K562 (cell line): ENCODE measurements at regions not wholly inside any gene's neighbourhood (a gene's known extent, or its start where the extent isn't known, plus 50 kb on each side); places are given as distances from the start of the nearest gene placed in this dataset.

Experiments used
- ATAC-seq: fragments of 200-7000 bp; cut with Tn5 transposase; 3 replicates; pipeline ENCODE4 v1.9.1; 2020; ENCODE audit warnings: moderate library complexity
- BruUV-seq: library from RNA; stranded (reverse); fragments of 400-500 nt; replicated peaks from 2 replicates; lab custom pipeline; 2021; lab: Mats Ljungman, UMichigan
- CTCF ChIA-PET: fragments of 300-600 bp; formaldehyde crosslinking; extraction: SDS; loops from one replicate; lab custom pipeline; 2021; ENCODE audit warnings: low intra/inter-chr PET ratio; lab: Yijun Ruan, JAX
- POLR2A ChIA-PET: fragments of 300-600, 350-650 bp; sonication (Branson Sonifier 250); formaldehyde crosslinking; extraction: SDS; loops from one replicate; lab custom pipeline; 2021; ENCODE audit warnings: antibody characterized with exemption, inconsistent platforms; lab: Yijun Ruan, JAX
- DNase-seq, 4 experiments: peaks; one replicate each; pipeline versions ENCODE4 v3.0.0 to v3.0.0-alpha.2; 2011 to 2018; ENCODE audit warnings: low spot score in 3 of 4, mixed read lengths in 3 of 4; ENCODE audit errors: extremely low read depth in 1 of 4
- FAIRE-seq: peaks from 2 replicates; lab custom pipeline; 2011; peaks lifted over from hg19 to GRCh38; lab: Jason Lieb, UNC
- H2AFZ ChIP-seq: 2 replicates; pipeline ENCODE4 v1.6.0; 2011; ENCODE audit warnings: low read depth, low read length, control low read depth, inconsistent platforms
- H3K27ac ChIP-seq: fragments of 200-600 bp; 3 replicates; pipeline ENCODE4 v1.8.0; 2011; ENCODE audit warnings: low read depth, mild to moderate bottlenecking, control low read depth, inconsistent platforms, low read length, moderate library complexity, mixed read lengths; ENCODE audit errors: extremely low read depth
- H3K27me3 ChIP-seq, 2 experiments: fragments of 300-600 bp in 1 of 2; 2 replicates in 1 of 2; 3 replicates in 1 of 2; pipeline versions ENCODE4 v1.6.0 to v1.8.0; 2011; ENCODE audit warnings: inconsistent platforms in 2 of 2, low read length in 2 of 2, mild to moderate bottlenecking in 1 of 2, mixed read lengths in 1 of 2, moderate library complexity in 1 of 2; ENCODE audit not compliant: control insufficient read depth in 2 of 2, insufficient read depth in 2 of 2
- H3K36me3 ChIP-seq: fragments of 300-600 bp; 3 replicates; pipeline ENCODE4 v1.8.0; 2011; ENCODE audit warnings: mild to moderate bottlenecking, low read length, inconsistent platforms; ENCODE audit not compliant: control insufficient read depth, insufficient read depth
- H3K4me1 ChIP-seq, 2 experiments: fragments of 200-600 bp in 1 of 2; replicated peaks in 1 of 2; 2 replicates in 1 of 2; 3 replicates in 1 of 2; pipeline versions ENCODE4 v1.5.1 to v1.8.0; 2011; ENCODE audit warnings: inconsistent platforms in 2 of 2, low read length in 2 of 2, mild to moderate bottlenecking in 1 of 2, mixed read lengths in 1 of 2, moderate library complexity in 1 of 2; ENCODE audit not compliant: control insufficient read depth in 2 of 2, insufficient read depth in 2 of 2
- H3K4me2 ChIP-seq: 2 replicates; pipeline ENCODE4 v1.6.1; 2011; ENCODE audit warnings: low read length, control low read depth, inconsistent platforms, mixed read lengths; ENCODE audit not compliant: insufficient read depth
- H3K4me3 ChIP-seq: fragments of 200-600 bp; sonication (generic), shearing (Covaris generic); 2 replicates; pipeline ENCODE4 v1.5.1; 2016; ENCODE audit warnings: control low read depth, inconsistent platforms
- H3K79me2 ChIP-seq: fragments of 200-600 bp; 3 replicates; pipeline ENCODE4 v1.8.0; 2011; ENCODE audit warnings: low read length, inconsistent platforms; ENCODE audit not compliant: control insufficient read depth, insufficient read depth
- H3K9ac ChIP-seq, 2 experiments: 2 replicates each; pipeline versions ENCODE4 v1.6.0 to v1.6.1; 2011; ENCODE audit warnings: low read depth in 2 of 2, low read length in 2 of 2, control low read depth in 1 of 2, inconsistent platforms in 1 of 2, mild to moderate bottlenecking in 1 of 2, mixed read lengths in 1 of 2; ENCODE audit not compliant: insufficient read depth in 1 of 2
- H3K9me1 ChIP-seq: one replicate; pipeline ENCODE4 v1.6.0; 2011; ENCODE audit warnings: inconsistent platforms, mild to moderate bottlenecking, low read length, moderate library complexity; ENCODE audit not compliant: control insufficient read depth, insufficient read depth
- H3K9me3 ChIP-seq: replicated peaks from 2 replicates; pipeline ENCODE4 v1.5.1; 2011; ENCODE audit warnings: low read depth, low read length, inconsistent platforms; ENCODE audit not compliant: control insufficient read depth, insufficient read depth
- H4K20me1 ChIP-seq: replicated peaks from 2 replicates; pipeline ENCODE4 v1.6.1; 2011; ENCODE audit warnings: low read length, inconsistent platforms, mixed read lengths; ENCODE audit not compliant: control insufficient read depth, insufficient read depth
- ARID3B ChIP-seq: fragments of 250-450 bp; sonication (Bioruptor Pico); IDR thresholded peaks from 2 replicates; pipeline ENCODE4 v1.4.0; 2020; ENCODE audit warnings: borderline replicate concordance
- ETS1 ChIP-seq: conservative IDR thresholded peaks from 2 replicates; pipeline ENCODE4 v1.6.1; 2011; ENCODE audit warnings: low read depth, mild to moderate bottlenecking, low read length; ENCODE audit not compliant: control insufficient read depth
- FIP1L1 ChIP-seq: fragments of 200-400 bp; formaldehyde crosslinking; IDR thresholded peaks from 2 replicates; pipeline ENCODE4 v1.6.1; 2018; ENCODE audit warnings: mild to moderate bottlenecking, low read depth, low read length; ENCODE audit not compliant: poor library complexity, severe bottlenecking
- HLTF ChIP-seq: fragments of 450-650 bp; IDR thresholded peaks from 2 replicates; pipeline ENCODE4 v1.6.1; 2016
- HNRNPL ChIP-seq: fragments of 200-400 bp; formaldehyde crosslinking; IDR thresholded peaks from 2 replicates; pipeline ENCODE4 v1.6.1; 2017; ENCODE audit warnings: low read depth, mild to moderate bottlenecking, low read length
- MTF1 ChIP-seq: fragments of 250-450 bp; sonication (Bioruptor Pico); IDR thresholded peaks from 2 replicates; pipeline ENCODE4 v1.9.0; 2021; ENCODE audit warnings: moderate library complexity, mild to moderate bottlenecking, inconsistent platforms, borderline replicate concordance
- PTRF ChIP-seq: fragments of 450-650 bp; IDR thresholded peaks from 2 replicates; pipeline ENCODE4 v1.6.1; 2016; ENCODE audit warnings: mild to moderate bottlenecking, missing genetic modification characterization, missing compliant biosample characterization
- STAT6 ChIP-seq: sonication (generic); formaldehyde crosslinking; IDR thresholded peaks from 2 replicates; pipeline ENCODE4 v1.8.1; 2023; ENCODE audit warnings: mild to moderate bottlenecking, missing genetic modification reagents
- ZNF224 ChIP-seq: sonication (generic); formaldehyde crosslinking; IDR thresholded peaks from 2 replicates; pipeline ENCODE4 v1.8.0; 2022; ENCODE audit warnings: mild to moderate bottlenecking, missing genetic modification reagents
- ZNF668 ChIP-seq: fragments of 250-450 bp; sonication (Bioruptor Pico); IDR thresholded peaks from 2 replicates; pipeline ENCODE4 v1.8.0; 2022; ENCODE audit warnings: mild to moderate bottlenecking, inconsistent platforms
- WGBS: fragments of 100-300 bp; shearing (Covaris generic); methylation state at CpG from one replicate; pipeline ENCODE4 v1.1.6; 2016; ENCODE audit warnings: low coverage, mixed read lengths; ENCODE audit not compliant: insufficient coverage; ENCODE audit errors: missing lambda C conversion rate; 5-methylcytosine and 5-hydroxymethylcytosine counted together
- in situ Hi-C: fragments of 300-500 bp; cut with MboI; formaldehyde crosslinking; loops from 4 replicates; pipeline ENCODE4 v1.15.0; 2018; ENCODE audit warnings: inconsistent platforms, mixed read lengths
- intact Hi-C: fragments of 100-400 bp; cut with micrococcal nuclease; formaldehyde crosslinking; loops from 2 replicates; pipeline ENCODE4 v1.14.2; 2022

GRCh38 chr2:230600285-230600684 lies 112.4 kb upstream of the CAB39 start (continued):
- no peak for TF ChIP-seq MTF1 (CRISPR knock-in tag)

GRCh38 chr2:230600881-230601280 lies 111.8 kb upstream of the CAB39 start:
- TF ChIP-seq ZNF224 (CRISPR knock-in tag) (no peak), FIP1L1 (no peak)
- H3K27me3 ChIP-seq = no peaks in the 10 kb centered on the region
- POLR2A ChIA-PET = no interaction called here
- H3K4me1 ChIP-seq = no peaks in the 10 kb centered on the region
- BruUV-seq = no TSS peak
- H3K4me2 ChIP-seq = no peak overlapping the region
- H3K79me2 ChIP-seq = no peaks in the 10 kb centered on the region
- H3K9me1 ChIP-seq = no peaks in the 10 kb centered on the region
- in situ Hi-C loops (no loop called here), intact Hi-C loops (loop anchor here (5.0 kb wide), 1 partner anchor 589 kb away; no protein-coding TSS in a partner anchor)
- 47% methylated on average over 4 of the region's 4 CpGs for WGBS
- no peak overlapping the region for H3K27ac ChIP-seq
- no peaks in the 10 kb centered on the region for H4K20me1 ChIP-seq
- H2AFZ ChIP-seq = no peak overlapping the region
- no peaks in the 10 kb centered on the region for H3K9me3 ChIP-seq
- H3K4me3 ChIP-seq = no peak overlapping the region
- CTCF ChIA-PET = no interaction called here
- H3K9ac ChIP-seq = no peak overlapping the region
- DNase-seq = no peak
- H3K36me3 ChIP-seq = no peaks in the 10 kb centered on the region
- FAIRE-seq = no peak
- ATAC-seq = no peak

- no peak overlapping the region for H3K9ac ChIP-seq
- ChIA-PET CTCF (no interaction called here), POLR2A (no interaction called here)
- no peaks in the 10 kb centered on the region for H3K27me3 ChIP-seq
- no peaks in the 10 kb centered on the region for H3K79me2 ChIP-seq
- no peak overlapping the region for H2AFZ ChIP-seq
- ATAC-seq = no peak
- H4K20me1 ChIP-seq = no peaks in the 10 kb centered on the region
- BruUV-seq = no TSS peak
- in situ Hi-C loops (no loop called here), intact Hi-C loops (loop anchor here (5.0 kb wide), 1 partner anchor 589 kb away; no protein-coding TSS in a partner anchor)
- H3K4me2 ChIP-seq = no peak overlapping the region
- no peak overlapping the region for H3K4me3 ChIP-seq
- no peak for FAIRE-seq
- no peak overlapping the region for H3K27ac ChIP-seq
- H3K9me1 ChIP-seq = no peaks in the 10 kb centered on the region
- H3K36me3 ChIP-seq = no peaks in the 10 kb centered on the region
- no peaks in the 10 kb centered on the region for H3K4me1 ChIP-seq
- H3K9me3 ChIP-seq = no peaks in the 10 kb centered on the region
- no peak for DNase-seq
- WGBS = 71% methylated on average over 6 of the region's 7 CpGs
- TF ChIP-seq HNRNPL = no peak
- TF ChIP-seq HLTF = no peak
- no peak for TF ChIP-seq STAT6
- TF ChIP-seq ETS1 = no peak
- no peak for TF ChIP-seq ARID3B (CRISPR knock-in tag)
- no peak for TF ChIP-seq ZNF668 (CRISPR knock-in tag)
- no peak for TF ChIP-seq PTRF (tag)
These were observed 111.1 kb upstream of the CAB39 start for GRCh38 chr2:230601510-230601909.
